Karpas-422 (cell line): ENCODE measurements at regions not wholly inside any gene's neighbourhood (a gene's known extent, or its start where the extent isn't known, plus 50 kb on each side); places are given as distances from the start of the nearest gene placed in this dataset.
"Not testable (repeated sequence)": the region's sequence is repeated elsewhere in the genome, so short reads cannot be mapped to it uniquely, and the experiment has no call there.

Experiments used
- DNase-seq: peaks from one replicate; pipeline ENCODE4 v3.0.0-alpha.2; 2015
- H2AFZ ChIP-seq: fragments of 200-600 bp; sonication (generic); 2 replicates; pipeline ENCODE4 v1.6.1; 2014; ENCODE audit warnings: antibody characterized with exemption, low read length, mixed read lengths
- H3K27ac ChIP-seq: fragments of 200-600 bp; sonication (generic); 2 replicates; pipeline ENCODE4 v1.5.1; 2014; ENCODE audit warnings: mild to moderate bottlenecking, low read length, moderate library complexity
- H3K27me3 ChIP-seq: fragments of 200-600 bp; sonication (generic); 2 replicates; pipeline ENCODE4 v1.6.1; 2014; ENCODE audit warnings: low read length, mixed read lengths
- H3K36me3 ChIP-seq: fragments of 200-600 bp; sonication (generic); 2 replicates; pipeline ENCODE4 v1.6.1; 2014; ENCODE audit warnings: low read length, mixed read lengths; ENCODE audit not compliant: insufficient read depth
- H3K4me1 ChIP-seq: fragments of 200-600 bp; sonication (generic); 2 replicates; pipeline ENCODE4 v1.6.1; 2014; ENCODE audit warnings: mild to moderate bottlenecking, low read length, mixed read lengths
- H3K4me2 ChIP-seq: fragments of 200-600 bp; sonication (generic); 2 replicates; pipeline ENCODE4 v1.6.1; 2014; ENCODE audit warnings: low read length, low read depth, mild to moderate bottlenecking; ENCODE audit not compliant: poor library complexity, severe bottlenecking
- H3K4me3 ChIP-seq: fragments of 200-600 bp; sonication (generic); 2 replicates; pipeline ENCODE4 v1.5.1; 2014; ENCODE audit warnings: mild to moderate bottlenecking, antibody characterized with exemption, low read length, mixed read lengths
- H3K79me2 ChIP-seq: fragments of 200-600 bp; sonication (generic); 2 replicates; pipeline ENCODE4 v1.6.1; 2014; ENCODE audit warnings: mild to moderate bottlenecking, low read length, mixed read lengths
- H3K9ac ChIP-seq: fragments of 200-600 bp; sonication (generic); 2 replicates; pipeline ENCODE4 v1.6.0; 2014; ENCODE audit warnings: low read length
- H3K9me2 ChIP-seq: fragments of 200-600 bp; sonication (generic), shearing (Covaris generic); replicated peaks from 2 replicates; pipeline ENCODE4 v1.6.0; 2014; ENCODE audit warnings: mild to moderate bottlenecking, low read length, moderate library complexity; ENCODE audit not compliant: insufficient read depth
- H3K9me3 ChIP-seq: fragments of 300-700, 200-600 bp; sonication (generic); 2 replicates; pipeline ENCODE4 v1.6.1; 2014; ENCODE audit warnings: low read length, mixed read lengths
- H4K20me1 ChIP-seq: fragments of 200-600 bp; sonication (generic); 2 replicates; pipeline ENCODE4 v1.6.1; 2014; ENCODE audit warnings: mild to moderate bottlenecking, antibody characterized with exemption, low read length, low read depth; ENCODE audit not compliant: insufficient read depth

- DNase-seq: no peak
- H2AFZ ChIP-seq: no peak overlapping the region
- H3K4me2 ChIP-seq: no peak overlapping the region
These were observed 60.8 kb upstream of the ATP2B1 start for GRCh38 chr12:89769483-89769818.

GRCh38 chr12:89768586-89769482, 60.2 kb upstream of the ATP2B1 start:
- Histone ChIP-seq H3K27ac (no peak overlapping the region), H3K4me2 (no peak overlapping the region), H3K4me1 (no peaks in the 10 kb centered on the region), H2AFZ (no peak overlapping the region), H3K4me3 (no peak overlapping the region), H3K9ac (no peak overlapping the region), H3K79me2 (no peaks in the 10 kb centered on the region), H3K27me3 (no peaks in the 10 kb centered on the region), H3K9me3 (no peaks in the 10 kb centered on the region), H3K36me3 (no peaks in the 10 kb centered on the region), H4K20me1 (no peaks in the 10 kb centered on the region), H3K9me2 (peaks cover 2% of the 10 kb centered on the region; the same call in 1 of the 2 replicates)
- DNase-seq: no peak

More at GRCh38 chr12:89769483-89769818, 60.8 kb upstream of the ATP2B1 start:
- Histone ChIP-seq H3K4me3 (no peak overlapping the region), H4K20me1 (no peaks in the 10 kb centered on the region), H3K36me3 (no peaks in the 10 kb centered on the region), H3K9me3 (no peaks in the 10 kb centered on the region), H3K4me1 (no peaks in the 10 kb centered on the region), H3K27ac (no peak overlapping the region), H3K9ac (no peak overlapping the region), H3K79me2 (no peaks in the 10 kb centered on the region), H3K9me2 (peaks cover 2% of the 10 kb centered on the region; the same call in 1 of the 2 replicates), H3K27me3 (no peaks in the 10 kb centered on the region)

- peaks cover 2% of the 10 kb centered on the region; the same call in 1 of the 2 replicates for H3K9me2 ChIP-seq
- no peak overlapping the region for H2AFZ ChIP-seq
- no peak overlapping the region for H3K27ac ChIP-seq
- DNase-seq: no peak
- H3K4me2 ChIP-seq: no peak overlapping the region
- H4K20me1 ChIP-seq: no peaks in the 10 kb centered on the region
- no peaks in the 10 kb centered on the region for H3K79me2 ChIP-seq
- no peaks in the 10 kb centered on the region for H3K9me3 ChIP-seq
- H3K27me3 ChIP-seq: no peaks in the 10 kb centered on the region
- H3K9ac ChIP-seq: no peak overlapping the region
- H3K36me3 ChIP-seq: no peaks in the 10 kb centered on the region
- H3K4me3 ChIP-seq: no peak overlapping the region
- no peaks in the 10 kb centered on the region for H3K4me1 ChIP-seq
These were observed 57.6 kb upstream of the ATP2B1 start for GRCh38 chr12:89765959-89766824.

- DNase-seq, H3K79me2 ChIP-seq, H3K4me3 ChIP-seq, H3K9ac ChIP-seq, H3K9me3 ChIP-seq, H2AFZ ChIP-seq, H3K27ac ChIP-seq, H4K20me1 ChIP-seq, H3K9me2 ChIP-seq, H3K27me3 ChIP-seq, H3K4me1 ChIP-seq, H3K4me2 ChIP-seq, H3K36me3 ChIP-seq: not testable (repeated sequence)
These were observed 55.5 kb upstream of the ATP2B1 start for GRCh38 chr12:89764164-89764563.

GRCh38 chr12:89762498-89763170, 54.0 kb upstream of the ATP2B1 start:
- H3K79me2 ChIP-seq: no peaks in the 10 kb centered on the region
- DNase-seq: no peak
- H3K36me3 ChIP-seq: no peaks in the 10 kb centered on the region
- no peak overlapping the region for H2AFZ ChIP-seq
- H3K27me3 ChIP-seq: no peaks in the 10 kb centered on the region
- H3K9ac ChIP-seq: no peak overlapping the region
- no peaks in the 10 kb centered on the region for H3K9me3 ChIP-seq
- no peak overlapping the region for H3K27ac ChIP-seq
- H4K20me1 ChIP-seq: no peaks in the 10 kb centered on the region
- no peaks in the 10 kb centered on the region for H3K9me2 ChIP-seq
- no peaks in the 10 kb centered on the region for H3K4me1 ChIP-seq
- no peak overlapping the region for H3K4me3 ChIP-seq
- H3K4me2 ChIP-seq: no peak overlapping the region

- Histone ChIP-seq H3K79me2 (no peaks in the 10 kb centered on the region), H3K9ac (no peak overlapping the region), H3K27ac (no peak overlapping the region), H3K4me2 (no peak overlapping the region), H3K27me3 (no peaks in the 10 kb centered on the region), H3K36me3 (no peaks in the 10 kb centered on the region), H3K9me2 (no peaks in the 10 kb centered on the region), H4K20me1 (no peaks in the 10 kb centered on the region), H3K9me3 (no peaks in the 10 kb centered on the region), H3K4me3 (no peak overlapping the region), H3K4me1 (no peaks in the 10 kb centered on the region), H2AFZ (no peak overlapping the region)
- DNase-seq: no peak
These were observed 52.1 kb upstream of the ATP2B1 start for GRCh38 chr12:89760783-89761182.
